ENCODE measurements at regions not wholly inside any gene's neighbourhood (a gene's known extent, or its start where the extent isn't known, plus 50 kb on each side); places are given as distances from the start of the nearest gene placed in this dataset.
"Not testable (repeated sequence)": the region's sequence is repeated elsewhere in the genome, so short reads cannot be mapped to it uniquely, and the experiment has no call there.

DNA sequence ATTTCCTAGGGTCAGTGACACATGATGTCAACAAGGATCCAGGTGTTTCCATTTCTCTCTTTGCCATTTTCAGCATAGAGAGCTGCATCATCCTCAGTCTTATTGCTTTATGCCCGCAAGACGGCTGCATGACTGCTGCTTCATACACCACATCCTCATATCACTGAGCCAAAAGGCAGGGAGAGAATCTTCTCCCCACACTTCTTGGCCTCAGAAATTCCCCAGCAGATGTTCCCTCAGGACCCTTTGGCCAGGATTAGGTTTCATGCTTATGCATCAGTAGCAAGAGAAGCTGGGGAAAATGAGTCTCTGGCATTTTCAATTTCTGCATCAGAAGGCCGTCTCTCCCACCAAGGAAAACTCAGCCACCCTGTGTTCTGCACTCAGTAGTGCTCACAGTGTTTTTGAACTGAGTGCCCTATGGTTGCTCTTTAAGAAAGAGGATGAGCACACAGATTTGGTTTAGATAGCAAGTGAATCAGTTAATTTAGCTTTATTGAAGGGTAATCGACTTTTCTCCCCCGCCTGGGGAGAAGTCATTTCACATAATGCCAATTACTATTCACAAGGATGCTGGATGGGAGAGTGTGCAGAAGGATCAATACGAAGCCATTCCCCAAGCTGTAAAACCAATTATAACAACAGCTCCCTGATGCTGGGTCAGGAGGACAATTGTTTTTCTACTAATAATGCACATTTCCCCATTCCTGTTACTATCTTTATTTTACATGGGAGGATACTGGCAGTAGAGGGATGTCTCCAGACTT lies 360.2 kb downstream of the HHIPL2 start:
- no peak for DNase-seq (ENCODE audit: low read depth in 1 of 2, low spot score in 1 of 2)
- in situ Hi-C loops (cut with HindIII; ENCODE audit: low pct_unique_long_range_greater_than_20kb, low sequenced_read_pairs): no loop called here
- TF ChIP-seq JUND (IDR thresholded peaks at IDR 0.05; ENCODE audit: low read depth): no peak

DNA sequence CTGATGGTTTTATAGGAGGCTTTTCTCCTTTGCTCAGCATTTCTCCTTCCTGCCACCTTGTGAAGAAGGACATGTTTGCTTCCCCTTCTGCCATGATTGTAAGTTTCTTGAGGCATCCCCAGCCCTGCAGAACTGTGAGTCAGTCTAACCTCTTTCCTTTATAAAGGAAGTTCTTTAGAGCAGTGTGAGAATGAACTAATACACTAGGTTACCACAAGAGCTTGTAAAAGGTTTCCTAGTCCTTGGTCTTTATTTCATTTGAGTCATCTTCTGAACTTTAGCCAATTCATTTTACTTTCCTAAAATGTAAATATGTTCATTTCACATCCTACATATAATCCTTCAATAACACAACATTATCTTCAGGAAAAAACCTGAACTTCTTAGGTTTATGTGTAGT lies 365.3 kb downstream of the HHIPL2 start:
- in situ Hi-C loops (cut with HindIII; ENCODE audit: low pct_unique_long_range_greater_than_20kb, low sequenced_read_pairs): no loop called here
- DNase-seq (ENCODE audit: low read depth in 1 of 2, low spot score in 1 of 2): no peak
- no peak for TF ChIP-seq JUND (IDR thresholded peaks at IDR 0.05; ENCODE audit: low read depth)

- DNase-seq (ENCODE audit: low read depth in 1 of 2, low spot score in 1 of 2): no peak
- in situ Hi-C loops (cut with HindIII; ENCODE audit: low pct_unique_long_range_greater_than_20kb, low sequenced_read_pairs): no loop called here
- no peak for TF ChIP-seq JUND (IDR thresholded peaks at IDR 0.05; ENCODE audit: low read depth)
Observed at GRCh38 chr1:222181191-222181590, 366.7 kb downstream of the HHIPL2 start.

DNA sequence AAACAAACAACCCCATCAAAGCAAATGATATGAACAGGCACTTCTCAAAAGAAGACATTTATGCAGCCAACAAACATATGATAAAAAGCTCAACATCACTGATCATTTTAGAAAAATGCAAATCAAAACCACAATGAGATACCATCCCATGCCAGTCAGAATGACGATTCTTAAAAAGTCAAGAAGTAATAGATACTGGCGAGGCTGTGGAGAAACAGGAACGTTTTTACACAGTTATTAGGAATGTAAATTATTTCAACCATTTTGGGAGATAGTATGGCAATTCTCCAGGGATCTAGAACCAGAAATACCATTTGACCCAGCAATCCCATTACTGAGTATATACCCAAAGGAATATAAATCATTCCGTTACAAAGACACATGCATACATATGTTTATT lies 370.4 kb downstream of the HHIPL2 start:
- in situ Hi-C loops (cut with HindIII; ENCODE audit: low pct_unique_long_range_greater_than_20kb, low sequenced_read_pairs): not testable (repeated sequence)

DNA sequence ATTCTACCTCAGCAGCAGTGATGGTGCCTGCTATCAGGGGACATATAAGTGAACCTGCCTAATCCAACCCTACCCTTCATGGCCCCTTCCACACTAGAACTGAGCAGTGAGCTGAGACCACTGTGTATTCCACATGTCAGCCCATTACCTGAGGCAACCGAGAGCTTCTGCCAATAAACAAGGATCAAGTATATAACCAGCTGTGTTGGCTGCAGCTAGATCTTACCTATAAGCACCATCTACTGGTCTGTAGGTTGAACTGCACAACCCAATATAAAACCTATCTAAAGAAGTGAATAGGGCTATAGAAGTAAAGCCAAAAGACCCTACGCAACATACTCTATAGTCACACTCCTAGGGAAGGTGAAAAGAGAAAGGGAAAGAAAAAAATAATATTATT lies 376.9 kb downstream of the HHIPL2 start:
- no peak for TF ChIP-seq JUND (IDR thresholded peaks at IDR 0.05; ENCODE audit: low read depth)
- peak; percentile 47 to 70 for DNase-seq (ENCODE audit: low read depth in 1 of 2, low spot score in 1 of 2)
- in situ Hi-C loops (cut with HindIII; ENCODE audit: low pct_unique_long_range_greater_than_20kb, low sequenced_read_pairs): no loop called here

More for the DNA sequence above, 370.4 kb downstream of the HHIPL2 start:
- DNase-seq (ENCODE audit: low read depth in 1 of 2, low spot score in 1 of 2): not testable (repeated sequence)

DNA sequence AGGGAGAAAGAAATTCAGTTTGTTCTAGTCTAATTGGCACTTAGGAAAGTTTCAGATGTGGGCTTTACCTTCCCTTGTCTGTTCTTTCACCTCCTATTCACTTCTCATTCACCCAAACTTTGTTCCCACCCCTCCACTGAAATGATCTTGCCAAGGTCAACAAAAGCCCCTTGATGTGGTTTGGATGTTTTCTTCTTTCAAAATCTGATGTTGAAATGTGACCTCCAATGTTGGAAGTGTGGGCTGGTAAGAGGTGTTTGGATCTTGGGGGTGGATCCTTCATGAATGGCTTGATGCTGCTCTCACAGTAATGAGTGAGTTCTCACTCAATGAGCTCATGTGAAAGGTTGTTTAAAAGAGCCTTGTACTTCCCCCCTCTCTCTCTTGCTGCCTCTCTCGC lies 379.3 kb downstream of the HHIPL2 start:
- in situ Hi-C loops (cut with HindIII; ENCODE audit: low pct_unique_long_range_greater_than_20kb, low sequenced_read_pairs): no loop called here
- DNase-seq (ENCODE audit: low read depth in 1 of 2, low spot score in 1 of 2): no peak
- TF ChIP-seq JUND (IDR thresholded peaks at IDR 0.05; ENCODE audit: low read depth): no peak

DNA sequence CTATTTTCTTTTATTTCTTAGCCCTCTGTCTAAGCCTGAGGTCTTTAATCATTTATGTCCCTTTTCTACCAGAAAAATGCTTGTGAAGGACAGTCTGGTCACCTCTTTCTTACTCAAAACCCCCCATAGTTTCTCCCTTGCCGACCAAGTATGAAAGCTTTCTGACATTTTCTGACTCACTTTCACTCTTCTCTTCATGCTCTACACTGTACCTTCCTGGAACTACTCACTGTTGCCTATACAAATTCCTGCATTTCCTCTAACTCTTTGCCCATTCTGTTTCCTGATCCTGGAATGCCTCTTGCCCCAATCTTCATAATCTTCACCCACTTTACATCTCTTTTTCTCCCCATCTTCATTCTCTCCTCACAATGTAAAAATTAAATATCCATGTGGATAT lies 380.0 kb downstream of the HHIPL2 start:
- no peak for TF ChIP-seq JUND (IDR thresholded peaks at IDR 0.05; ENCODE audit: low read depth)
- in situ Hi-C loops (cut with HindIII; ENCODE audit: low pct_unique_long_range_greater_than_20kb, low sequenced_read_pairs): no loop called here
- DNase-seq (ENCODE audit: low read depth in 1 of 2, low spot score in 1 of 2): no peak

DNA sequence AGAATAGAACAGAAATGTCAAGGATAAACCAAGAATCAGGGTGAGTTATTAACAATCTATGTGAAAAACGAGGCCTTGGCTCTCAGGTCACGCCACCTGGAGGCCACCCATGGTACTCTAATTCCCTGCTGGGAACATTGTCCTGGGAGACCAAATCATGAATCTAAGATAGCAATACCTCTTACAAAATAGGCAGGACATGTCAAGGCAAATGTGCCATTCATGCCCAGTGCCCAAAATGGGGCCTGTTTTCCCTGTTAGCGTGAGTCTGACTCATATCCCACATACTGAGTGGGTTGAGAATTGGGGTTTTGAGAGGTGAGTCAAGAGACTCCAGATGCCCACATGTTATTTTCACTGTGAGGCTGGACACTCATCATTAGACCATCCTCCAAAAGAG lies 380.8 kb downstream of the HHIPL2 start:
- in situ Hi-C loops (cut with HindIII; ENCODE audit: low pct_unique_long_range_greater_than_20kb, low sequenced_read_pairs): no loop called here
- no peak for TF ChIP-seq JUND (IDR thresholded peaks at IDR 0.05; ENCODE audit: low read depth)
- peak; percentile 20 to 60 for DNase-seq (ENCODE audit: low read depth in 1 of 2, low spot score in 1 of 2)

GRCh38 chr1:222165629-222166028 lies 382.3 kb downstream of the HHIPL2 start:
- in situ Hi-C loops (cut with HindIII; ENCODE audit: low pct_unique_long_range_greater_than_20kb, low sequenced_read_pairs): no loop called here
- DNase-seq (ENCODE audit: low read depth in 1 of 2, low spot score in 1 of 2): no peak
- no peak for TF ChIP-seq JUND (IDR thresholded peaks at IDR 0.05; ENCODE audit: low read depth)

DNA sequence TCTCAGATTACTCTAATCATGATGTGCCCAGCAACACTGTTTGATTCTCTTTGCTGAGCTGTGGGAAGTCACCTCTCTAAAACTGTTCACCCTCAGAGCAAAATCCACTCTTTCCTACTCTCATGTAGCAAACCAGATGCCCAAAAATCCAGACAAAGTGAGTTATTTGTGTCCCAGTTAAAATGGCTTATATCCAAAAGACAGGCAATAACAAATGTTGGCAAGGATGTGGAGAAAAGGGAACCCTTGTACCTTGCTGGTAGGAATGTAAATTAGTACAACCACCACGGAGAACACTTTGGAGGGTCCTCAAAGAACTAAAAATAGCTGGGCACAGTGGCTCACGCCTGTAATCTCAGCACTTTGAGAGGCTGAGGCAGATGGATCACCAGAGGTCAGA lies 384.0 kb downstream of the HHIPL2 start:
- in situ Hi-C loops (cut with HindIII; ENCODE audit: low pct_unique_long_range_greater_than_20kb, low sequenced_read_pairs): no loop called here
- no peak for DNase-seq (ENCODE audit: low read depth in 1 of 2, low spot score in 1 of 2)
- no peak for TF ChIP-seq JUND (IDR thresholded peaks at IDR 0.05; ENCODE audit: low read depth)

DNA sequence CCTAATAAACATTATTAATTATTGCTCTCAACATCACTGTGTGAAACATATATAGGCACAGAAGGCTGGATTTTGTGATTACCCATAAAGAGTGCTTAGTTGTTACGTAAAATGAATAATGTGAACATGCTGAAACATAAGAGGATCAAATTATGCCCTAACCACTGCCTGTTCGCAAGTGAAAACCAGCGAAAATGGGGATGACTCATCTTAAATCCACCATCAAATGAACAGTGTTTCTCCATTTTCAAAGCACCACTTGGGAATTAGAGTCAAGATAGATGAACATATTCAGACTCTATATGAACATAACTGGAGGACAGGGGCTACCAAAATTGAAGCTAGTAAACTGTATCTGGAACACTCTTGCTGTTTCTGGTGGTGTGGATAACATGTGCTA lies 386.2 kb downstream of the HHIPL2 start:
- no peak for TF ChIP-seq JUND (IDR thresholded peaks at IDR 0.05; ENCODE audit: low read depth)
- in situ Hi-C loops (cut with HindIII; ENCODE audit: low pct_unique_long_range_greater_than_20kb, low sequenced_read_pairs): no loop called here
- DNase-seq (ENCODE audit: low read depth in 1 of 2, low spot score in 1 of 2): no peak

DNA sequence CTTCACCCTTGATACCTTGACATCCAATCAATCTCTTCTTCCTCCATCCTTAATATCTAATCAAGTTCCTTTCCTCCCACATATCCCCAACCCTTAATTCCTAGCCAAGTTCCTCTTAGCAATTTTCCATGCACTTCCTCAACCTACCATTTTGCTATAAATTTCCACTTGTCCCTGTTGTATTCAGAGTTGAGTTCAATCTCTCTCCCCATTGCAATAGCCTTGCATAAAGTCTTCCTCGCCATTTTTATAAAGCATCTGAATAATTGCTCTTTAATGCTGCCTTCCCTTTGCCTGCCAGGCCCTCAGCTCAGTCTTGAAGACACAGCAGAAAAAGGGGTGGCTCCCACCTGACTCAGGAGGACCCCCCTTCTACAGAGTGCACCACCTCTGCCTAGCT lies 390.3 kb downstream of the HHIPL2 start:
- in situ Hi-C loops (cut with HindIII; ENCODE audit: low pct_unique_long_range_greater_than_20kb, low sequenced_read_pairs): no loop called here
- TF ChIP-seq JUND (IDR thresholded peaks at IDR 0.05; ENCODE audit: low read depth): no peak
- no peak for DNase-seq (ENCODE audit: low read depth in 1 of 2, low spot score in 1 of 2)

GRCh38 chr1:222140206-222140605 lies 398.3 kb upstream of the DUSP10 start:
- no peak for DNase-seq (ENCODE audit: low read depth in 1 of 2, low spot score in 1 of 2)
- TF ChIP-seq JUND (IDR thresholded peaks at IDR 0.05; ENCODE audit: low read depth): no peak
- in situ Hi-C loops (cut with HindIII; ENCODE audit: low pct_unique_long_range_greater_than_20kb, low sequenced_read_pairs): no loop called here

DNA sequence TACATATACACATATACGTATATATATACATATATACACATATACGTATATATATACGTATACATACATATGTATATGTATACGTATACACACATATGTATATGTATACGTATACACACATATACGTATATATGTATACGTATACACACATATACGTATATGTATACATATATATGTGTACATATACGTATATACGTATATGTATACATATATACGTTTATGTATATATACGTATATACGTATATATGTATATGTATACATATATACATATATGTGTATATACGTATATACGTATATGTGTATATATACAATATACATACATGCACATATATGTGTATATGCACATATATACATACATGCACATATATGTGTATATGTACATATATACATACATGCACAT lies 396.2 kb upstream of the DUSP10 start:
- no peak for DNase-seq (ENCODE audit: low read depth in 1 of 2, low spot score in 1 of 2)
- TF ChIP-seq JUND (IDR thresholded peaks at IDR 0.05; ENCODE audit: low read depth): no peak
- in situ Hi-C loops (cut with HindIII; ENCODE audit: low pct_unique_long_range_greater_than_20kb, low sequenced_read_pairs): no loop called here

Measured in T47D (cell line).